Neuronal stem cell (in vitro differentiated cells): ENCODE measurements at regions not wholly inside any gene's neighbourhood (a gene's known extent, or its start where the extent isn't known, plus 50 kb on each side); places are given as distances from the start of the nearest gene placed in this dataset.

Experiments
- DNase-seq: peaks from one replicate; pipeline ENCODE4 v3.0.0-alpha.2; 2013; ENCODE audit warnings: low spot score
- H2AFZ ChIP-seq: one replicate; pipeline ENCODE4 v1.6.1; 2013; ENCODE audit warnings: mild to moderate bottlenecking, low read length, inconsistent platforms
- H2AK5ac ChIP-seq: 2 replicates; pipeline ENCODE4 v1.6.1; 2013; ENCODE audit warnings: low read depth, mild to moderate bottlenecking, inconsistent platforms, low read length, moderate library complexity, mixed read lengths
- H2BK120ac ChIP-seq: 2 replicates; pipeline ENCODE4 v1.6.1; 2013; ENCODE audit warnings: low read depth, mild to moderate bottlenecking, inconsistent platforms, low read length, moderate library complexity, mixed read lengths
- H2BK12ac ChIP-seq: one replicate; pipeline ENCODE4 v1.6.1; 2013; ENCODE audit warnings: low read length, inconsistent platforms
- H2BK15ac ChIP-seq: 2 replicates; pipeline ENCODE4 v1.6.1; 2013; ENCODE audit warnings: mild to moderate bottlenecking, low read length, inconsistent platforms, mixed read lengths
- H2BK5ac ChIP-seq: one replicate; pipeline ENCODE4 v1.6.1; 2013; ENCODE audit warnings: inconsistent platforms, mild to moderate bottlenecking, low read length, moderate library complexity
- H3K14ac ChIP-seq: one replicate; pipeline ENCODE4 v1.6.1; 2013; ENCODE audit warnings: low read length, inconsistent platforms
- H3K18ac ChIP-seq: 2 replicates; pipeline ENCODE4 v1.6.1; 2013; ENCODE audit warnings: low read length, inconsistent platforms
- H3K23ac ChIP-seq: 2 replicates; pipeline ENCODE4 v1.6.1; 2013; ENCODE audit warnings: low read depth, mild to moderate bottlenecking, mixed read lengths, low read length, inconsistent platforms; ENCODE audit not compliant: poor library complexity
- H3K27ac ChIP-seq: replicated peaks from 3 replicates; pipeline ENCODE4 v1.5.1; 2013; ENCODE audit warnings: low read length, inconsistent platforms
- H3K27me3 ChIP-seq, 3 experiments: 2 replicates each; pipeline ENCODE4 v1.6.1; 2013; ENCODE audit warnings: low read length in 3 of 3, mild to moderate bottlenecking in 2 of 3, inconsistent platforms in 1 of 3, low read depth in 1 of 3, mixed read lengths in 1 of 3, moderate library complexity in 1 of 3; ENCODE audit not compliant: control insufficient read depth in 3 of 3, insufficient read depth in 3 of 3
- H3K36me3 ChIP-seq, 2 donors: replicated peaks in 1 of 2; 2 replicates each; pipeline ENCODE4 v1.6.1; 2013; ENCODE audit warnings: low read length in 2 of 2; ENCODE audit not compliant: control insufficient read depth in 2 of 2, insufficient read depth in 2 of 2
- H3K4ac ChIP-seq: 2 replicates; pipeline ENCODE4 v1.6.1; 2013; ENCODE audit warnings: inconsistent platforms, mild to moderate bottlenecking, low read length, moderate library complexity
- H3K4me1 ChIP-seq, 2 donors: 1 replicate in 1 of 2; 2 replicates in 1 of 2; pipeline ENCODE4 v1.6.1; 2013; ENCODE audit warnings: low read length in 2 of 2, low read depth in 1 of 2; ENCODE audit not compliant: control insufficient read depth in 2 of 2, insufficient read depth in 1 of 2
- H3K4me2 ChIP-seq: one replicate; pipeline ENCODE4 v1.6.1; 2013; ENCODE audit warnings: mild to moderate bottlenecking, low read length, inconsistent platforms; ENCODE audit not compliant: insufficient read depth, poor library complexity, severe bottlenecking
- H3K4me3 ChIP-seq, 2 donors: 2 replicates each; pipeline ENCODE4 v1.5.1; 2013; ENCODE audit warnings: low read length in 2 of 2, mild to moderate bottlenecking in 2 of 2, inconsistent platforms in 1 of 2, moderate library complexity in 1 of 2
- H3K79me1 ChIP-seq: one replicate; pipeline ENCODE4 v1.6.1; 2013; ENCODE audit warnings: low read depth, mild to moderate bottlenecking, inconsistent platforms, low read length, moderate library complexity
- H3K9ac ChIP-seq: one replicate; pipeline ENCODE4 v1.6.1; 2013; ENCODE audit warnings: mild to moderate bottlenecking, low read depth, low read length, inconsistent platforms; ENCODE audit not compliant: poor library complexity
- H3K9me3 ChIP-seq, 2 donors: replicated peaks in 1 of 2; 2 replicates each; pipeline versions ENCODE3 to v1.6.1; 2013; ENCODE audit warnings: low read length in 2 of 2, mild to moderate bottlenecking in 2 of 2, inconsistent platforms in 1 of 2, low read depth in 1 of 2, mixed read lengths in 1 of 2, moderate library complexity in 1 of 2; ENCODE audit not compliant: control insufficient read depth in 2 of 2, insufficient read depth in 1 of 2
- H4K8ac ChIP-seq: one replicate; pipeline ENCODE4 v1.6.1; 2013; ENCODE audit warnings: low read depth, mild to moderate bottlenecking, inconsistent platforms, low read length, moderate library complexity
- H4K91ac ChIP-seq: one replicate; pipeline ENCODE4 v1.6.1; 2013; ENCODE audit warnings: low read length, low read depth, mild to moderate bottlenecking, inconsistent platforms; ENCODE audit not compliant: poor library complexity
- WGBS, 2 donors: extraction: QIAGEN DNeasy Blood & Tissue Kit; methylation state at CpG; one replicate each; pipeline ENCODE4 v1.1.7; 2013; ENCODE audit warnings: missing lambda C conversion rate in 2 of 2, mixed read lengths in 1 of 2; ENCODE audit not compliant: insufficient read length in 2 of 2, insufficient replicate concordance in 1 of 2; ENCODE audit errors: extremely low coverage in 2 of 2; 5-methylcytosine and 5-hydroxymethylcytosine counted together

GRCh38 chr11:105524286-105524685, 85.6 kb upstream of the GRIA4 start:
- H3K9ac ChIP-seq, result no peak overlapping the region
- no peak overlapping the region for H3K4ac ChIP-seq
- H3K36me3 ChIP-seq, result no peaks in the 10 kb centered on the region
- no peak overlapping the region for H2BK15ac ChIP-seq
- H3K27me3 ChIP-seq, result no peaks in the 10 kb centered on the region
- H3K4me2 ChIP-seq, result no peak overlapping the region
- H4K91ac ChIP-seq, result no peak overlapping the region
- H3K9me3 ChIP-seq, result no peaks in the 10 kb centered on the region
- WGBS, 2 donors, result no CpG with 5 or more reads among the region's 3 CpGs
- no peak overlapping the region for H3K18ac ChIP-seq
- no peak for DNase-seq
- H3K4me3 ChIP-seq, result no peak overlapping the region
- H2AFZ ChIP-seq, result no peak overlapping the region
- H2BK5ac ChIP-seq, result no peak overlapping the region
- H3K79me1 ChIP-seq, result no peaks in the 10 kb centered on the region
- no peak overlapping the region for H4K8ac ChIP-seq
- no peak overlapping the region for H2BK12ac ChIP-seq
- H2AK5ac ChIP-seq, result no peak overlapping the region
- no peak overlapping the region for H3K23ac ChIP-seq
- no peak overlapping the region for H2BK120ac ChIP-seq
- no peaks in the 10 kb centered on the region for H3K4me1 ChIP-seq
- no peak overlapping the region for H3K14ac ChIP-seq
- no peak overlapping the region for H3K27ac ChIP-seq

DNA sequence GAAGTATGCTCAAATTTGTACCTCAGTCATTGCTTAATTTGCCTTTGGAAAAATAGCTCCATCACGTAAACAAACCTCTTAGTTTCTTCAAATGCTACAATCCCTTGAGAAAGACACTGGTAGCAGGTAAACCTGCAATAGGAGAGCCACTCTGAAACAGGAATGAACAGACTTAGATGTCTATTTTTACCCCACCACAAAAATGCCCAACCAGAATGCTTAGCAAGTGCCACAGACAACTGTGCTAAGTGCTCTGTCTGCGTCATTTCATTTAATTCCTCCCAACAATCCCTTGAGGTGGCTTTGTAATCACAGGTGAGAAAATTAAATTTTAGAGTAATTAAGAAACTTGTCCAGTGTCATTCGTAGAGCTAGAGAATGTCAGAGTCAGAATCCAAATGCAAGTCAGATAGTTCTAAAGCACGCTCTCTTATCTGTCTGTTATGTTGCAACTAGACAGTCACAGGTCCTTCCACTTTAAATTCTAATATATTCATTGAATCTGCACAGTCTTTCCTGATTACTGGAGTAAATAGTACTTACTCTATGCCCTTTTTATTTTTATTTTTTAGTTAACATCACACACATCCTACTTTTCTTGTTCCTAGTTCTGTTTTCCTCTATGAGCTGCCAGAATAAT, 89.0 kb upstream of the GRIA4 start:
- Histone ChIP-seq H3K79me1 (no peaks in the 10 kb centered on the region), H3K9me3 (no peaks in the 10 kb centered on the region), H3K4me1 (no peaks in the 10 kb centered on the region), H4K91ac (no peak overlapping the region), H3K27ac (no peak overlapping the region), H3K14ac (no peak overlapping the region), H3K23ac (no peak overlapping the region), H2BK15ac (no peak overlapping the region), H2AK5ac (no peak overlapping the region), H4K8ac (no peak overlapping the region), H2BK12ac (no peak overlapping the region), H2BK120ac (no peak overlapping the region), H3K9ac (no peak overlapping the region), H2AFZ (no peak overlapping the region), H3K4me3 (no peak overlapping the region), H3K4me2 (no peak overlapping the region), H3K36me3 (no peaks in the 10 kb centered on the region), H3K18ac (no peak overlapping the region), H3K27me3 (no peaks in the 10 kb centered on the region), H2BK5ac (no peak overlapping the region), H3K4ac (no peak overlapping the region)
- no peak for DNase-seq
- WGBS, 2 donors, result no CpG with 5 or more reads among the region's 4 CpGs

DNA sequence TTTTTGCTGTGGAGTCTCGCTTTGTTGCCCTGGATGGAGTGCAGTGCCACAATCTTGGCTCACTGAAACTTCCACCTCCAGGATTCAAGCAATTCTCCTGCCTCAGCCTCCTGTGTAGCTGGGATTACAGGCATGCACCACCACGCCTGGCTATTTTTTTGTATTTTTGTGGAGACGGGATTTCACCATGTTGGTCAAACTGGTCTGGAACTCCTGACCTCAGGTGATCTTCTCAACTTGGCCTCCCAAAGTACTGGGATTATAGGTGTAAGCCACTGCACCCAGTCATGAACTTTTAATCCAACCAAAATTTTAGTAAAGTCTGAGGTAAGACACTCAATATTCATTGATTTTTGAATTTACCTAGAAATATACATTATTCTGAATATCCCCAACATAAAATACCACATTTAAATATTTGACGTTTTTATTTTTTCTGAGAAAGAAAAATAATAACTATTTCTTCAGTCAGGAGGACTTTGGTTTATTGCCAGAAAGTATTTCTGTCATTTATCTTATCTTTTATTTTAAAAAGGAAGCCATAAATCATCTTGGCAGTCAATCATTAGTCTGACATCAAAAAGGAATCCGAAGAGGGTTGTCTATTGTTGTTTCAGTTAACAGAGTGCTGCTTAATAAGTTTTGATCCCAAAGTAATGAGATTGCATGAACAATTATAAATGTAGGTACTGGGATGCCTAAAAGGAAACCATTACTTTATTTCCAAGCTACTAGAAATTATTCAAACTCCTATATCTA, 102.2 kb upstream of the GRIA4 start:
- H2BK5ac ChIP-seq, result no peak overlapping the region
- H2BK15ac ChIP-seq, result no peak overlapping the region
- H3K4me2 ChIP-seq, result no peak overlapping the region
- H3K9me3 ChIP-seq, result no peaks in the 10 kb centered on the region
- no peaks in the 10 kb centered on the region for H3K27me3 ChIP-seq
- H3K79me1 ChIP-seq, result no peaks in the 10 kb centered on the region
- no peak overlapping the region for H3K4ac ChIP-seq
- no peak overlapping the region for H2BK12ac ChIP-seq
- no peak overlapping the region for H2AK5ac ChIP-seq
- H3K18ac ChIP-seq, result no peak overlapping the region
- no peaks in the 10 kb centered on the region for H3K4me1 ChIP-seq
- H4K8ac ChIP-seq, result no peak overlapping the region
- no peak overlapping the region for H4K91ac ChIP-seq
- H2BK120ac ChIP-seq, result no peak overlapping the region
- H2AFZ ChIP-seq, result no peak overlapping the region
- H3K9ac ChIP-seq, result no peak overlapping the region
- H3K4me3 ChIP-seq, result no peak overlapping the region
- WGBS, 2 donors, result no CpG with 5 or more reads among the region's 5 CpGs
- no peak overlapping the region for H3K27ac ChIP-seq
- no peak for DNase-seq
- H3K23ac ChIP-seq, result no peak overlapping the region
- H3K14ac ChIP-seq, result no peak overlapping the region
- H3K36me3 ChIP-seq, result no peaks in the 10 kb centered on the region

DNA sequence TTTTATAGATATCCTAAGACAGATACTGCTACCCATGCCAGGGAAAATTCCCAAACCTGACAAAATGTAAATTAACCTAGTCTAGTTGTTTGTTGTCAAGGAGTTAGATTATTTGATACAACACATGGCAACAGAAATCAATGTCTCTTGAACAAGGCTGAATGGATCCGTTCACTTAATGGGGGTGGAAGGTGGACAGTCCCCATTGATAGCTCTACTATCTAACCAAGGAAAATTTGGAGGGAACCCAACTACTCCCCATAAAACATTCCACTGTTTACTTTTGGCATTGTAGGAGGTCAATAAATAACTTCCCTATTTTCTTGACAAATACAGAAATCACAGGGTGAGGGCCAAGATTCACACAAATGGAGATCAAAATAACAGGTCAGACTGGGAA, 117.9 kb upstream of the GRIA4 start:
- no CpG with 5 or more reads among the region's 1 CpG for WGBS, 2 donors
- no peak for DNase-seq
- no peak overlapping the region for H3K14ac ChIP-seq

More for the DNA sequence above, 117.9 kb upstream of the GRIA4 start:
- Histone ChIP-seq H3K4me3 (no peak overlapping the region), H3K27ac (no peak overlapping the region), H4K91ac (no peak overlapping the region), H3K79me1 (no peaks in the 10 kb centered on the region), H2AK5ac (no peak overlapping the region), H2BK15ac (no peak overlapping the region), H3K4ac (no peak overlapping the region), H2BK120ac (no peak overlapping the region), H2BK12ac (no peak overlapping the region), H3K9ac (no peak overlapping the region), H4K8ac (no peak overlapping the region), H3K4me2 (no peak overlapping the region), H3K4me1 (no peaks in the 10 kb centered on the region), H3K36me3 (no peaks in the 10 kb centered on the region), H2BK5ac (no peak overlapping the region), H3K23ac (no peak overlapping the region), H2AFZ (no peak overlapping the region), H3K18ac (no peak overlapping the region), H3K27me3 (no peaks in the 10 kb centered on the region), H3K9me3 (no peaks in the 10 kb centered on the region)
